ENCODE measurements at regions not wholly inside any gene's neighbourhood (a gene's known extent, or its start where the extent isn't known, plus 50 kb on each side); places are given as distances from the start of the nearest gene placed in this dataset.
"Not testable (repeated sequence)": the region's sequence is repeated elsewhere in the genome, so short reads cannot be mapped to it uniquely, and the experiment has no call there.

DNA sequence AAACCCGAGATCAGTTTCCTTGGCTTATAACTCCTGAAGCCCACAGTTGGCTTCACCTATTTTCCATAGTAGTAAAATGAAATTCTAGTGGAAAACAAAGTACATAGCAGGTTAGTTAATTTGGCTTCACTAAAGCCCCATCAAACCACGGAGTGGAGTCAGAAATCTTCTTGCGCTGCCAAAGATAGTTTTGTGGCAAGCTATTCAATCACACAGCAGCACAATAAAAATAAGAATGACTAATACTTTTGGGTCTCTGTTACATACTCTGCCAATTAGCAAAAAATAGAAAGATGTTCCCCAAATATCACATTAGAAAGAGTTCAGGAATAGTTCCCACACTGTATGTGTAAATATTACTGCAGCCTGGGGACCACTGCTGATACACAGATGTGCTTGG lies 175.2 kb upstream of the NOL4 start:
- H3K4me1 Mint-ChIP-seq (ENCODE audit: low read depth, unreplicated experiment): no peaks in the 10 kb centered on the region
- intact Hi-C loops (cut with micrococcal nuclease; ENCODE audit: unreplicated experiment): no loop called here
- no peak for TF ChIP-seq CTCF (IDR thresholded peaks at IDR 0.05; ENCODE audit: unreplicated experiment)
- no peak overlapping the region for H3K27ac Mint-ChIP-seq (ENCODE audit: unreplicated experiment)
- no peaks in the 10 kb centered on the region for H3K36me3 Mint-ChIP-seq (ENCODE audit: insufficient read depth, unreplicated experiment)
- no peak for DNase-seq
- no TSS peak for BruUV-seq (replicated peaks)
- CTCF ChIA-PET: no interaction called here
- H3K9me3 Mint-ChIP-seq (ENCODE audit: low read depth, unreplicated experiment): no peaks in the 10 kb centered on the region
- no peaks in the 10 kb centered on the region for H3K27me3 Mint-ChIP-seq (ENCODE audit: unreplicated experiment)
- no peak overlapping the region for H3K4me3 Mint-ChIP-seq (ENCODE audit: low read depth, unreplicated experiment)

DNA sequence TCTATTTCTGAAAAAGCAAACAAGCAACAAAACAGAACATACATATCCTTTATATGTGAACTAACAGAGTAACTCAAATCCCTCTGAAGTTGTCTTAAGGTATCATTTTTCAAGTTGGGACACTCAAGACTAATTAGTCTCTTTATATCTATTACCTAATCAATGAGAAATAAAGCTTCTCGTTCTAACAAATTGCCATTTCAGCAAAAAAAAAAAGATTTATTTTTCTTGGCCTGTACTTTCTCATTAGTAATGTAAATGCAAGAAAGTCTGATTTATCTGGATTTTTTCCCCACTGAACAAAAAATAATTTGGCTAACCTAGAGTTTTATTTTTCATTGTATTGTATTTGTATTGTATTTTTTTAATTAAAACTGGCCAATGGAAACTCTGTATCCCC lies 176.1 kb upstream of the NOL4 start:
- no peak for TF ChIP-seq CTCF (IDR thresholded peaks at IDR 0.05; ENCODE audit: unreplicated experiment)
- CTCF ChIA-PET: no interaction called here
- no peak overlapping the region for H3K27ac Mint-ChIP-seq (ENCODE audit: unreplicated experiment)
- DNase-seq: no peak
- no TSS peak for BruUV-seq (replicated peaks)
- intact Hi-C loops (cut with micrococcal nuclease; ENCODE audit: unreplicated experiment): no loop called here
- H3K27me3 Mint-ChIP-seq (ENCODE audit: unreplicated experiment): no peaks in the 10 kb centered on the region
- H3K9me3 Mint-ChIP-seq (ENCODE audit: low read depth, unreplicated experiment): no peaks in the 10 kb centered on the region
- H3K4me1 Mint-ChIP-seq (ENCODE audit: low read depth, unreplicated experiment): no peaks in the 10 kb centered on the region
- H3K4me3 Mint-ChIP-seq (ENCODE audit: low read depth, unreplicated experiment): no peak overlapping the region
- no peaks in the 10 kb centered on the region for H3K36me3 Mint-ChIP-seq (ENCODE audit: insufficient read depth, unreplicated experiment)

DNA sequence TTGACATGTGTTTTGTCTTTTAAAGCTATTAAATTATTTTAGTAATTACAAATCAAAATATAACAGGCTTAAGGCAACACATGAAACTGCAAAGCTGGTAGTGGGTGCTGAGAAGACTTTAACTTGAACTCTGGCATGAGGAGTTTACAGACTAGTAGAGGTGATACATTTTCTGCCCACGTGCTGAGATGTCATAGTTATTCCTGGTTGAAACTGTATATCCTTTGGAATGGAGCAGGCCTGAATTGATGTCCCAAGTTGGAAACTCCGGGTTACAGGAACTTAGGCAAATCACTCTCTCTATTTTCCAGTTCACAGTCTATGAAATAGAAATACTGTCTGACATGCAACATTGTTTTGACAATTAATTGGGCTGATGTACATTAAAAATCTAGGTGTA lies 177.1 kb upstream of the NOL4 start:
- no peaks in the 10 kb centered on the region for H3K27me3 Mint-ChIP-seq (ENCODE audit: unreplicated experiment)

DNA sequence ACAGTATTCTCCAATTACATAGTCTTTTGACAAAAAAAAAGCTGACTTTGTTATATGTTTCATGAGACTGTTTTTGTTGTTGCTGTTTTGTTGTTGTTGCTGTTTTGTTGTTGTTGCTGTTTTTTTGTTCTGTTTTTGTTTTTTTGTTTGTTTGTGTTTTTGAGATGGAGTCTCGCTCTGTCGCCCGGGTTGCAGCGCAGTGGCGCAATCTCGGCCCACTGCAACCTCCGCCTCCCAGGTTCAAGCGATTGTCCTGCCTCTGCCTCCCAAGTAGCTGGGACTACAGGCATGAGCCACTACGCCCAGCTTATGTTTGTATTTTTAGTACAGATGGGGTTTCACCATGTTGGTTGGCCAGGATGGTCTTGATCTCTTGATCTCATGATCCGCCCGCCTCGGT lies 182.8 kb upstream of the NOL4 start:
- H3K36me3 Mint-ChIP-seq (ENCODE audit: insufficient read depth, unreplicated experiment); intact Hi-C loops (cut with micrococcal nuclease; ENCODE audit: unreplicated experiment); BruUV-seq (replicated peaks); DNase-seq; CTCF ChIA-PET; H3K4me1 Mint-ChIP-seq (ENCODE audit: low read depth, unreplicated experiment); H3K27ac Mint-ChIP-seq (ENCODE audit: unreplicated experiment); H3K4me3 Mint-ChIP-seq (ENCODE audit: low read depth, unreplicated experiment); H3K27me3 Mint-ChIP-seq (ENCODE audit: unreplicated experiment); H3K9me3 Mint-ChIP-seq (ENCODE audit: low read depth, unreplicated experiment): not testable (repeated sequence)

More for the DNA sequence above, 177.1 kb upstream of the NOL4 start:
- no peak for DNase-seq
- Mint-ChIP-seq H3K9me3 (ENCODE audit: low read depth, unreplicated experiment) (no peaks in the 10 kb centered on the region), H3K36me3 (ENCODE audit: insufficient read depth, unreplicated experiment) (no peaks in the 10 kb centered on the region), H3K4me1 (ENCODE audit: low read depth, unreplicated experiment) (no peaks in the 10 kb centered on the region), H3K27ac (ENCODE audit: unreplicated experiment) (no peak overlapping the region), H3K4me3 (ENCODE audit: low read depth, unreplicated experiment) (no peak overlapping the region)
- no peak for TF ChIP-seq CTCF (IDR thresholded peaks at IDR 0.05; ENCODE audit: unreplicated experiment)
- intact Hi-C loops (cut with micrococcal nuclease; ENCODE audit: unreplicated experiment): no loop called here
- no TSS peak for BruUV-seq (replicated peaks)
- CTCF ChIA-PET: no interaction called here

DNA sequence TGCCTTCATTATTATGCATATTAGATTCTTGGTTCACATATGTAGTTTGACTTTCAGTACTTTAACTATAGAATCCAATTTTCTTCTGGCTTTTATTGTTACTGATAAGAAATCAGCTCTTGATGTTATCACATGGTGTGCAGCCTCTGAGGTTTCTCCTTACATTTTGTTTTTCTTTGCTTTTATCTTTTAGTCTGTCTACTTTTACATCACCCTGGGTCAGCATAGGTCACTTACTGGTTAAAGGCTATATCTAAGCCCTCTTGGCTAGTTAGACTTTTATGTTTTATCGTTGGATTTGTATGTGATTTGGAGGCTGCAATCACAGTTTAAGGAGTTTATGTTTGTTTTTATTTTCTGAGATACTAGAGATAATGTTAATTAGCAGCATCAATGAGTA lies 187.2 kb upstream of the NOL4 start:
- intact Hi-C loops (cut with micrococcal nuclease; ENCODE audit: unreplicated experiment): no loop called here
- DNase-seq: no peak
- no TSS peak for BruUV-seq (replicated peaks)
- Mint-ChIP-seq H3K4me3 (ENCODE audit: low read depth, unreplicated experiment) (no peak overlapping the region), H3K27me3 (ENCODE audit: unreplicated experiment) (no peaks in the 10 kb centered on the region), H3K4me1 (ENCODE audit: low read depth, unreplicated experiment) (no peaks in the 10 kb centered on the region), H3K9me3 (ENCODE audit: low read depth, unreplicated experiment) (no peaks in the 10 kb centered on the region), H3K36me3 (ENCODE audit: insufficient read depth, unreplicated experiment) (no peaks in the 10 kb centered on the region), H3K27ac (ENCODE audit: unreplicated experiment) (no peak overlapping the region)
- TF ChIP-seq CTCF (IDR thresholded peaks at IDR 0.05; ENCODE audit: unreplicated experiment): no peak
- CTCF ChIA-PET: no interaction called here
